ENCODE measurements at regions not wholly inside any gene's neighbourhood (a gene's known extent, or its start where the extent isn't known, plus 50 kb on each side); places are given as distances from the start of the nearest gene placed in this dataset.

DNA sequence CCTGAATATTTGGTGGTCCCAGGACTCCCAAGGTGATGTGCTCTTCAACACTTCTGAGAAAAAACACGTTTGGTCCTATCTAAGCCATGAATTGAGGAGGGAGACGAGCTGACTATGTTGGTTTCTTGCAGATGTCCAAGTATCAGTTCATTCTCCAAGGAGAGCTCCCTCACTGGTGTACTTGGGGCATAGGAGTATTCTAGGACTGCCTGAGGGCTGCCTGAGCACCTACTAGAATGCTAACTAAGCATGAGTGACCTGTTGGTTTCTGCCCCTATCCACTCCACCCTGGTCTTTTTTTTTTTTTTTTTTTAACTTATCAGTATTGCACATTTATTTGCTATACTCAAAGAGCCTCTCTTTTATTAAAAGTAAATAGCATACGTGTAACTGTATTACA, 200.5 kb upstream of the FANCL start:
- TF ChIP-seq EP300 (IDR thresholded peaks at IDR 0.05; ENCODE audit: borderline replicate concordance in 1 of 2, control insufficient read depth in 1 of 2, low read depth in 2 of 2, low read length in 2 of 2) (no peak), CBX3 (IDR thresholded peaks at IDR 0.05; ENCODE audit: borderline replicate concordance, low read depth) (no peak), NR2C2 (IDR thresholded peaks at IDR 0.05; ENCODE audit: borderline replicate concordance, control insufficient read depth, insufficient read length, low read depth) (no peak), POLR2A (IDR thresholded peaks at IDR 0.05; ENCODE audit: low read depth, low read length) (no peak), JUND (IDR thresholded peaks at IDR 0.05; ENCODE audit: low read depth, low read length) (no peak), KDM1A (IDR thresholded peaks at IDR 0.05; ENCODE audit: borderline replicate concordance) (no peak), SIN3A (IDR thresholded peaks at IDR 0.05; ENCODE audit: low read depth, low read length) (no peak), CEBPB (IDR thresholded peaks at IDR 0.05; ENCODE audit: borderline replicate concordance in 1 of 2, low read depth in 2 of 2, low read length in 2 of 2) (no peak), BRCA1 (IDR thresholded peaks at IDR 0.05; ENCODE audit: low read depth, low read length) (no peak)
- TF ChIP-seq, protein P1, sequence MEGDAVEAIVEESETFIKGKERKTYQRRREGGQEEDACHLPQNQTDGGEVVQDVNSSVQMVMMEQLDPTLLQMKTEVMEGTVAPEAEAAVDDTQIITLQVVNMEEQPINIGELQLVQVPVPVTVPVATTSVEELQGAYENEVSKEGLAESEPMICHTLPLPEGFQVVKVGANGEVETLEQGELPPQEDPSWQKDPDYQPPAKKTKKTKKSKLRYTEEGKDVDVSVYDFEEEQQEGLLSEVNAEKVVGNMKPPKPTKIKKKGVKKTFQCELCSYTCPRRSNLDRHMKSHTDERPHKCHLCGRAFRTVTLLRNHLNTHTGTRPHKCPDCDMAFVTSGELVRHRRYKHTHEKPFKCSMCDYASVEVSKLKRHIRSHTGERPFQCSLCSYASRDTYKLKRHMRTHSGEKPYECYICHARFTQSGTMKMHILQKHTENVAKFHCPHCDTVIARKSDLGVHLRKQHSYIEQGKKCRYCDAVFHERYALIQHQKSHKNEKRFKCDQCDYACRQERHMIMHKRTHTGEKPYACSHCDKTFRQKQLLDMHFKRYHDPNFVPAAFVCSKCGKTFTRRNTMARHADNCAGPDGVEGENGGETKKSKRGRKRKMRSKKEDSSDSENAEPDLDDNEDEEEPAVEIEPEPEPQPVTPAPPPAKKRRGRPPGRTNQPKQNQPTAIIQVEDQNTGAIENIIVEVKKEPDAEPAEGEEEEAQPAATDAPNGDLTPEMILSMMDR (IDR thresholded peaks at IDR 0.05 in 2 of 3, conservative IDR thresholded peaks at IDR 0.05 in 1 of 3; ENCODE audit: control insufficient read depth in 2 of 3, extremely low read depth in 1 of 3, insufficient read depth in 1 of 3, low read depth in 3 of 3, low read length in 3 of 3) = no peak
- TF ChIP-seq, protein P2, sequence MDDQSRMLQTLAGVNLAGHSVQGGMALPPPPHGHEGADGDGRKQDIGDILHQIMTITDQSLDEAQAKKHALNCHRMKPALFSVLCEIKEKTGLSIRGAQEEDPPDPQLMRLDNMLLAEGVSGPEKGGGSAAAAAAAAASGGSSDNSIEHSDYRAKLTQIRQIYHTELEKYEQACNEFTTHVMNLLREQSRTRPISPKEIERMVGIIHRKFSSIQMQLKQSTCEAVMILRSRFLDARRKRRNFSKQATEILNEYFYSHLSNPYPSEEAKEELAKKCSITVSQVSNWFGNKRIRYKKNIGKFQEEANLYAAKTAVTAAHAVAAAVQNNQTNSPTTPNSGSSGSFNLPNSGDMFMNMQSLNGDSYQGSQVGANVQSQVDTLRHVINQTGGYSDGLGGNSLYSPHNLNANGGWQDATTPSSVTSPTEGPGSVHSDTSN (IDR thresholded peaks at IDR 0.05; ENCODE audit: insufficient replicate concordance, low read depth, low read length) = no peak
- TF ChIP-seq, protein P3, sequence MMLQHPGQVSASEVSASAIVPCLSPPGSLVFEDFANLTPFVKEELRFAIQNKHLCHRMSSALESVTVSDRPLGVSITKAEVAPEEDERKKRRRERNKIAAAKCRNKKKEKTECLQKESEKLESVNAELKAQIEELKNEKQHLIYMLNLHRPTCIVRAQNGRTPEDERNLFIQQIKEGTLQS (IDR thresholded peaks at IDR 0.05; ENCODE audit: borderline replicate concordance, extremely low read depth, low read depth, low read length) = no peak
- TF ChIP-seq, protein P4, sequence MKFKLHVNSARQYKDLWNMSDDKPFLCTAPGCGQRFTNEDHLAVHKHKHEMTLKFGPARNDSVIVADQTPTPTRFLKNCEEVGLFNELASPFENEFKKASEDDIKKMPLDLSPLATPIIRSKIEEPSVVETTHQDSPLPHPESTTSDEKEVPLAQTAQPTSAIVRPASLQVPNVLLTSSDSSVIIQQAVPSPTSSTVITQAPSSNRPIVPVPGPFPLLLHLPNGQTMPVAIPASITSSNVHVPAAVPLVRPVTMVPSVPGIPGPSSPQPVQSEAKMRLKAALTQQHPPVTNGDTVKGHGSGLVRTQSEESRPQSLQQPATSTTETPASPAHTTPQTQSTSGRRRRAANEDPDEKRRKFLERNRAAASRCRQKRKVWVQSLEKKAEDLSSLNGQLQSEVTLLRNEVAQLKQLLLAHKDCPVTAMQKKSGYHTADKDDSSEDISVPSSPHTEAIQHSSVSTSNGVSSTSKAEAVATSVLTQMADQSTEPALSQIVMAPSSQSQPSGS (IDR thresholded peaks at IDR 0.05; ENCODE audit: low read length) = no peak

Measured in GM12878 (cell line).